Body of pancreas (tissue), 4 donors: ENCODE measurements at regions not wholly inside any gene's neighbourhood (a gene's known extent, or its start where the extent isn't known, plus 50 kb on each side); places are given as distances from the start of the nearest gene placed in this dataset.

Experiments used
- ATAC-seq: fragments of 150-250 bp; one replicate; pipeline ENCODE4 v1.9.1; 2016
- DNase-seq, 4 donors: peaks; one replicate each; pipeline ENCODE4 v3.0.0-alpha.2; 2019
- H3K27ac ChIP-seq, 4 donors: fragments of 200-600 bp; sonication (generic); 1 replicate in 3 of 4; 2 replicates in 1 of 4; pipeline versions ENCODE4 v1.5.1 to v1.6.1; 2016 to 2019; ENCODE audit warnings: mild to moderate bottlenecking in 1 of 4, mixed read lengths in 1 of 4, moderate library complexity in 1 of 4
- H3K27me3 ChIP-seq, 2 donors: fragments of 200-600 bp; sonication (generic); one replicate each; pipeline ENCODE4 v1.6.0; 2016; ENCODE audit warnings: mild to moderate bottlenecking in 1 of 2
- H3K36me3 ChIP-seq, 2 donors: fragments of 200-600 bp; sonication (generic); replicated peaks in 1 of 2; 2 replicates each; pipeline ENCODE4 v1.5.1; 2016; ENCODE audit warnings: low read depth in 2 of 2; ENCODE audit not compliant: insufficient read depth in 1 of 2
- H3K4me1 ChIP-seq: fragments of 200-600 bp; sonication (generic); one replicate; pipeline ENCODE4 v1.6.0; 2016
- H3K4me3 ChIP-seq, 2 donors: fragments of 200-600 bp; sonication (generic); 1 replicate in 1 of 2; 2 replicates in 1 of 2; pipeline ENCODE4 v1.5.1; 2016 to 2019
- H3K9me3 ChIP-seq, 3 donors: fragments of 200-600 bp; sonication (generic); 1 replicate in 2 of 3; 2 replicates in 1 of 3; pipeline ENCODE4 v1.5.1; 2016
- CTCF ChIP-seq, 7 experiments: fragments of 450-650 bp in 4 of 7; fragments of 200-600 bp in 3 of 7; sonication (generic) in 3 of 7; IDR thresholded peaks; one replicate each; pipeline ENCODE4 v1.5.1; 2016 to 2019; ENCODE audit warnings: antibody characterized with exemption in 7 of 7
- POLR2A ChIP-seq, 3 donors: fragments of 450-650 bp; IDR thresholded peaks; one replicate each; pipeline ENCODE4 v1.6.1; 2016; ENCODE audit warnings: antibody characterized with exemption in 3 of 3, mild to moderate bottlenecking in 2 of 3
- WGBS, 2 donors: methylation state at CpG; one replicate each; pipeline ENCODE4 v1.1.5; 2017; 5-methylcytosine and 5-hydroxymethylcytosine counted together
- intact Hi-C: fragments of 100-400 bp; cut with DNase I; formaldehyde crosslinking; loops from one replicate; pipeline ENCODE4 v1.15.1; 2023

GRCh38 chr6:33857932-33858475, 54.2 kb upstream of the MLN start:
- intact Hi-C loops: no loop called here
- Histone ChIP-seq H3K36me3 (no peaks in the 10 kb centered on the region), H3K9me3 (no peaks in the 10 kb centered on the region), H3K27ac (no peak overlapping the region), H3K27me3 (no peaks in the 10 kb centered on the region), H3K4me3 (no peak overlapping the region), H3K4me1 (peaks cover 30% of the 10 kb centered on the region)
- ATAC-seq (no peak), DNase-seq (no peak)
- no peak for TF ChIP-seq CTCF (IDR thresholded peaks at IDR 0.05)
- TF ChIP-seq POLR2A (IDR thresholded peaks at IDR 0.05): no peak
- WGBS, 2 donors: 66 to 67% methylated on average over 7 of the region's 7 CpGs

- Histone ChIP-seq H3K4me1 (peaks cover 30% of the 10 kb centered on the region), H3K27me3 (no peaks in the 10 kb centered on the region), H3K36me3 (no peaks in the 10 kb centered on the region), H3K4me3 (no peak overlapping the region), H3K27ac (no peak overlapping the region), H3K9me3 (no peaks in the 10 kb centered on the region)
- intact Hi-C loops: no loop called here
- 51 to 69% methylated on average over 12 to 15 of the region's 15 CpGs for whole genome bisulfite sequencing, 2 donors
- DNase-seq (no peak), ATAC-seq (no peak)
- TF ChIP-seq POLR2A (IDR thresholded peaks at IDR 0.05) (no peak), CTCF (IDR thresholded peaks at IDR 0.05) (no peak)
Measured at GRCh38 chr6:33857093-33857931, 53.5 kb upstream of the MLN start.

- H3K27me3 ChIP-seq: no peaks in the 10 kb centered on the region
- H3K27ac ChIP-seq: no peak overlapping the region
- H3K4me3 ChIP-seq: no peak overlapping the region
- no peaks in the 10 kb centered on the region for H3K9me3 ChIP-seq
- no peak for ATAC-seq
- peak in 1 of 4 donors; percentile 16 for DNase-seq
- no peaks in the 10 kb centered on the region for H3K36me3 ChIP-seq
- H3K4me1 ChIP-seq: peaks cover 30% of the 10 kb centered on the region
- intact Hi-C loops: no loop called here
- WGBS, 2 donors: 66 to 78% methylated on average over 3 to 5 of the region's 5 CpGs
- TF ChIP-seq POLR2A (IDR thresholded peaks at IDR 0.05) (no peak), CTCF (IDR thresholded peaks at IDR 0.05) (no peak)
Measured at GRCh38 chr6:33856655-33857054, 52.9 kb upstream of the MLN start.

- Histone ChIP-seq H3K27me3 (no peaks in the 10 kb centered on the region), H3K36me3 (no peaks in the 10 kb centered on the region), H3K4me1 (peaks cover 26% of the 10 kb centered on the region), H3K27ac (peak overlapping the region in 1 of 4 donors; percentile 16), H3K9me3 (no peaks in the 10 kb centered on the region), H3K4me3 (no peak overlapping the region)
- WGBS, 2 donors: 50 to 75% methylated on average over 1 to 6 of the region's 6 CpGs
- TF ChIP-seq CTCF (IDR thresholded peaks at IDR 0.05) (no peak), POLR2A (IDR thresholded peaks at IDR 0.05) (no peak)
- intact Hi-C loops: no loop called here
- no peak for ATAC-seq
- DNase-seq: no peak
Measured at GRCh38 chr6:33856031-33856590, 52.3 kb upstream of the MLN start.
